A673 (cell line): ENCODE measurements at regions not wholly inside any gene's neighbourhood (a gene's known extent, or its start where the extent isn't known, plus 50 kb on each side); places are given as distances from the start of the nearest gene placed in this dataset.
"Not testable (repeated sequence)": the region's sequence is repeated elsewhere in the genome, so short reads cannot be mapped to it uniquely, and the experiment has no call there.

Experiments
- BruUV-seq: library from RNA; stranded (reverse); fragments of 400-500 nt; replicated peaks from 2 replicates; lab custom pipeline; 2021; lab: Mats Ljungman, UMichigan
- CTCF ChIA-PET: fragments of 300-600 bp; sonication (Branson Sonifier 250); formaldehyde crosslinking; loops from one replicate; lab custom pipeline; 2022; ENCODE audit warnings: antibody characterized with exemption; lab: Charles Lee
- POLR2A ChIA-PET: fragments of 300-600 bp; sonication (Branson Sonifier 250); formaldehyde crosslinking; loops from one replicate; lab custom pipeline; 2022; ENCODE audit warnings: antibody characterized with exemption; ENCODE audit not compliant: low non-redundant PET; lab: Charles Lee
- DNase-seq: peaks from one replicate; pipeline ENCODE4 v3.0.0-alpha.2; 2015; ENCODE audit warnings: low spot score
- H3K27ac ChIP-seq: fragments of 200-600 bp; sonication (generic); 2 replicates; pipeline ENCODE4 v1.5.1; 2016; ENCODE audit warnings: mixed run types, low read depth, mild to moderate bottlenecking, mixed read lengths, antibody characterized with exemption, low read length; ENCODE audit not compliant: poor library complexity, severe bottlenecking
- H3K27me3 ChIP-seq: fragments of 200-600 bp; sonication (generic); replicated peaks from 2 replicates; pipeline ENCODE4 v1.6.1; 2017; ENCODE audit warnings: mixed run types, low read depth, mild to moderate bottlenecking, mixed read lengths, antibody characterized with exemption, low read length; ENCODE audit not compliant: insufficient read depth, poor library complexity
- H3K36me3 ChIP-seq: fragments of 200-600 bp; sonication (generic); 2 replicates; pipeline ENCODE4 v1.6.1; 2016; ENCODE audit warnings: mixed run types, mild to moderate bottlenecking, mixed read lengths, antibody characterized with exemption, low read length; ENCODE audit not compliant: insufficient read depth, poor library complexity, severe bottlenecking
- H3K4me1 ChIP-seq: fragments of 200-600 bp; sonication (generic); 2 replicates; pipeline ENCODE4 v1.6.1; 2017; ENCODE audit warnings: mixed run types, mild to moderate bottlenecking, mixed read lengths, antibody characterized with exemption, low read length; ENCODE audit not compliant: insufficient read depth, poor library complexity, severe bottlenecking
- H3K4me3 ChIP-seq: fragments of 200-600 bp; sonication (generic); 2 replicates; pipeline ENCODE4 v1.5.1; 2016; ENCODE audit warnings: low read depth, mixed run types, mild to moderate bottlenecking, mixed read lengths, low read length; ENCODE audit not compliant: poor library complexity, severe bottlenecking
- H3K9me3 ChIP-seq: fragments of 200-600 bp; sonication (generic); 2 replicates; pipeline ENCODE4 v1.6.1; 2016; ENCODE audit warnings: mixed run types, low read depth, mild to moderate bottlenecking, mixed read lengths, antibody characterized with exemption, low read length; ENCODE audit not compliant: poor library complexity, severe bottlenecking
- EZH2 ChIP-seq: fragments of 200-600 bp; sonication (generic); IDR thresholded peaks from 2 replicates; pipeline ENCODE4 v1.6.1; 2017; ENCODE audit warnings: borderline replicate concordance, low read depth, mild to moderate bottlenecking, mixed read lengths, antibody characterized with exemption, low read length; ENCODE audit not compliant: poor library complexity, severe bottlenecking
- intact Hi-C: fragments of 100-400 bp; cut with micrococcal nuclease; formaldehyde crosslinking; loops from one replicate; pipeline ENCODE4 v1.10.0; 2022; ENCODE audit not compliant: unreplicated experiment
- TF ChIP-seq, protein P1 (sequence below): fragments of 300-800, 200-600 bp; sonication (generic); conservative IDR thresholded peaks from 2 replicates; pipeline ENCODE4 v1.5.1; 2017; ENCODE audit warnings: low read depth, mild to moderate bottlenecking, antibody characterized with exemption, low read length, moderate library complexity, mixed read lengths

DNA sequence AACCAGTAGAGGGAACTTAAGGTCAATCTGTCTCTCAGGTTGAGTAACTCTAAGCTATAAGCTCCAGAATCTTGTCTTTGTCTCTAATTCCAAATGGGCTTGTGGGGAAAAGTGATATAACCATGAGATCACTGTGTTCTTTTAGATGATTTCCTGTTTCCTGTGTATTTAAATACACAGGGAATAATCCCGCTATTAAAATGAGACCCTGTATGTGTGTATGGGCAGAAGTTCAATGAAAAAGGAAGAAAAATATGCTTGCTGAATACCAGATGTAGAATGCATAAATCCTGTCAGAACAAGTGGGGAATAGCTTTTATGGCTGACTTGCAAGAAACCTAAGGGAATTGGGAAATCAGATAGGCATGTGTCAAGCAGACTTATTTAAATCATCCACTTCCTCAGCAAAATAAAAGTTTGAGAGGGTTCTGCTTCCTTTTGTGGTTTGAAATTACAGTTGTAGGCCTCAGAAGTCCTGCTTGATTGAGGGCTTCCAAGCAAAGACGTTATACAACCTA, 164.7 kb upstream of the PDE7B start:
- H3K9me3 ChIP-seq = no peaks in the 10 kb centered on the region
- ChIA-PET POLR2A (interaction anchor here (0.6 kb wide), 1 partner anchor 445 kb away, joined by 9 read pairs; no protein-coding TSS in a partner anchor), CTCF (no interaction called here)
- TF ChIP-seq, protein P1, sequence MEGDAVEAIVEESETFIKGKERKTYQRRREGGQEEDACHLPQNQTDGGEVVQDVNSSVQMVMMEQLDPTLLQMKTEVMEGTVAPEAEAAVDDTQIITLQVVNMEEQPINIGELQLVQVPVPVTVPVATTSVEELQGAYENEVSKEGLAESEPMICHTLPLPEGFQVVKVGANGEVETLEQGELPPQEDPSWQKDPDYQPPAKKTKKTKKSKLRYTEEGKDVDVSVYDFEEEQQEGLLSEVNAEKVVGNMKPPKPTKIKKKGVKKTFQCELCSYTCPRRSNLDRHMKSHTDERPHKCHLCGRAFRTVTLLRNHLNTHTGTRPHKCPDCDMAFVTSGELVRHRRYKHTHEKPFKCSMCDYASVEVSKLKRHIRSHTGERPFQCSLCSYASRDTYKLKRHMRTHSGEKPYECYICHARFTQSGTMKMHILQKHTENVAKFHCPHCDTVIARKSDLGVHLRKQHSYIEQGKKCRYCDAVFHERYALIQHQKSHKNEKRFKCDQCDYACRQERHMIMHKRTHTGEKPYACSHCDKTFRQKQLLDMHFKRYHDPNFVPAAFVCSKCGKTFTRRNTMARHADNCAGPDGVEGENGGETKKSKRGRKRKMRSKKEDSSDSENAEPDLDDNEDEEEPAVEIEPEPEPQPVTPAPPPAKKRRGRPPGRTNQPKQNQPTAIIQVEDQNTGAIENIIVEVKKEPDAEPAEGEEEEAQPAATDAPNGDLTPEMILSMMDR = no peak
- TF ChIP-seq EZH2 = no peak
- H3K4me3 ChIP-seq = no peak overlapping the region
- no peaks in the 10 kb centered on the region for H3K27me3 ChIP-seq
- peak; percentile 95 for DNase-seq
- intact Hi-C loops = no loop called here
- BruUV-seq = no TSS peak
- peaks cover 38% of the 10 kb centered on the region for H3K4me1 ChIP-seq
- H3K36me3 ChIP-seq = no peaks in the 10 kb centered on the region
- H3K27ac ChIP-seq = peak overlapping the region; percentile 92

DNA sequence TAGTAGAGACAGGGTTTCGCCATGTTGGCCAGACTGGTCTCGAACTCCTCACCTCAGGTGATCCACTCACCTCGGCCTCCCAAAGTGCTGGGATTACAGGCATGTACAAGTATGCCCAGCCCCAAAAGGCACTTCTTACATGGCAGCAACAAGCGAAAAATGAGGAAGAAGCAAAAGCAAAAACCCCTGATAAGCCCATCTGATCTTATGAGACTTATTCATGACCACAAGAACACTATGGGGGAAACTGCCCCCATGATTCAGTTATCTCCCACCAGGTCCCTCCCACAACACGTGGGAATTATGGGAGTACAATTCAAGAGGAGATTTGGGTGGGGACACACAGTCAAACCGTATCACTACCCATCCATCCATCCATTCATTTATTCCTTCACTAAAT, 163.0 kb upstream of the PDE7B start:
- peak overlapping the region; percentile 92 for H3K27ac ChIP-seq
- DNase-seq, POLR2A ChIA-PET, BruUV-seq, H3K4me3 ChIP-seq, H3K9me3 ChIP-seq, intact Hi-C loops, H3K36me3 ChIP-seq, H3K27me3 ChIP-seq, CTCF ChIA-PET: not testable (repeated sequence)
- H3K4me1 ChIP-seq = peaks cover 38% of the 10 kb centered on the region

DNA sequence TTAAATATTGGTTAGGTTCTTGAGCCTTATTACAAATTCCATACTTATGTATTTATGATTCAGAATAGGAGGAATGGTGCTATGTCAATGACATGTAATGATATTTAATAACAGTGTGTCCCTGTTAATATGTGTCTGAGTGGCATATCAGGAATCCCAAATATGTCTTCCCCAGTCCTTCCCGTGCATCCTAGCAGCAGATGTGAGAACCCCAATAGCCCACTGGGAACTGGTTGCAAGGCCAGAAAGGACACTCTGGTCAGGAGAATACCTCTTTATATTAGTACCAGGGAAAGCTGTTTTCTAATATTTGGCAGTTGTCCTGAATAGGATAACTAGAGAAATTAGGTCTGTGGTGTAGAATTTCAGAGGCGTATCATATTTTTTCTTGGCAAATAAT, 159.1 kb upstream of the PDE7B start:
- no TSS peak for BruUV-seq
- intact Hi-C loops = no loop called here
- ChIA-PET POLR2A (no interaction called here), CTCF (no interaction called here)
- Histone ChIP-seq H3K4me1 (peaks cover 10% of the 10 kb centered on the region), H3K36me3 (no peaks in the 10 kb centered on the region), H3K27me3 (no peaks in the 10 kb centered on the region), H3K9me3 (no peaks in the 10 kb centered on the region), H3K4me3 (no peak overlapping the region), H3K27ac (no peak overlapping the region)
- DNase-seq = no peak
- TF ChIP-seq, protein P1 = no peak
- no peak for TF ChIP-seq EZH2

DNA sequence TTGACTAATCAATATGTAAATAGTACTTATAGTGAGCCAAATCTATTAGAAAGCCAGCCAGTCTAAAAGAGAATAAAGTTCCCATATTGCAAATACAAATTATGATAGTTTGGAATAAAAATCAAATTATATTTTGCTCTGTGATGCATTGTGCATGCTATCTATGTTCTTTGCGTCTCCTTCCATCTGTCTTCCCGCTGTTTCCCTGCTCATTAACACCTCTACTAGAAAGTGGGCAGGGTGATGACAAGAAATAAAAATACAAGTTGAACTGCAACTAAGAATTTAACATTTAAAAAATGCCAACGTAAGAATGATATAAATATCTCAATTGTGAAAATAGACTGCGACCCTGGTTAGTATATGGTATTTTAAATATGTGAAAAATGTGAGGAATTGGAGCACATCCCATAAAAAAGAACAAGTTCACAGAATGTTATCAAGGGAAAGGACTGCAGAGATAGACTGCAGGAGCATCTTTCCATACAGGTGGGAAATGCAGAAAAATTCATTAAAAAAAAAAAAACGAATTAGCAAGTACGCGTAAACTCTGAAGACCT, 157.6 kb upstream of the PDE7B start:
- no peaks in the 10 kb centered on the region for H3K9me3 ChIP-seq
- no peak for DNase-seq
- TF ChIP-seq, protein P1 = no peak
- TF ChIP-seq EZH2 = no peak
- no peaks in the 10 kb centered on the region for H3K36me3 ChIP-seq
- no peaks in the 10 kb centered on the region for H3K27me3 ChIP-seq
- BruUV-seq = no TSS peak
- CTCF ChIA-PET = no interaction called here
- H3K4me3 ChIP-seq = no peak overlapping the region
- POLR2A ChIA-PET = no interaction called here
- intact Hi-C loops = no loop called here
- no peaks in the 10 kb centered on the region for H3K4me1 ChIP-seq
- H3K27ac ChIP-seq = no peak overlapping the region
